ENCODE measurements at regions not wholly inside any gene's neighbourhood (a gene's known extent, or its start where the extent isn't known, plus 50 kb on each side); places are given as distances from the start of the nearest gene placed in this dataset.
"Not testable (repeated sequence)": the region's sequence is repeated elsewhere in the genome, so short reads cannot be mapped to it uniquely, and the experiment has no call there.

DNA sequence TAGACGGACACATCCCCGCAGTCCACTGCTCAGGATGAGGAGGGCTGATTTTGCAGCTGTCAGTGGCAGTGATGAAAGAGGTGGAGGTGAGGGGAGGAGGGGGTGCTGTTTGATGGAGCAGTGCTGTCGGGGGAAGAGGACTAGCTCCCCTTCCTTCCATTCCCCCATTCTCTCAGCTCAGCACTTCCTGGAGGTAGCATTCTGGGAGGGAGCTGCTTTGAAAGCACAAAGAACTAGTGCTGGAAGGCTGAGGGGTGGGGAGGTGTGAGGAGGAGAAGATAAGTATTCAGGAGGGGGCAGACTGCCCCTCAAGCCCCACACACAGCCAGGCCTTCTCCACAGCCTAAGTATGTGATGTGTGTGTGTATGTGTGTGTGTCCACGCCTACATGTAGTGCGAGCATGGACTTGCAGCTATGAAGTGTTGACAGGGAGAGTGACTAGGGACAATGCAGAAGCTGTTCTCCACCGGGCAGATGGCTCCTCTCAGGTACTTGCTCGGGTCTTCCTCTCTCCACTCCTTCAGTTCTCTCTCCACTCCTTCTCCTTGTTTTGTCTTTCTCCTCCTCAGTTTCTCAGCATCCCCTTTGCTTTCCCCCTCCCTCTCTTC, 65.5 kb upstream of the HSPA9 start:
- Histone ChIP-seq H3K9me3 (ENCODE audit: insufficient read depth, low read length) (no peaks in the 10 kb centered on the region), H3K36me3 (ENCODE audit: insufficient read depth, insufficient read length, low read length) (no peaks in the 10 kb centered on the region), H3K9ac (ENCODE audit: insufficient read length, low read depth) (no peak overlapping the region), H3K4me1 (ENCODE audit: insufficient read depth, insufficient read length) (peaks cover 9% of the 10 kb centered on the region), H3K4me3 (ENCODE audit: insufficient read length, low read depth) (no peak overlapping the region), H3K27me3 (ENCODE audit: insufficient read depth, insufficient read length) (no peaks in the 10 kb centered on the region)
- DNase-seq (ENCODE audit: low read depth, low spot score): no peak
- no peak for TF ChIP-seq ZNF274 (IDR thresholded peaks at IDR 0.05; ENCODE audit: low read depth, low read length)
- TF ChIP-seq SUZ12 (IDR thresholded peaks at IDR 0.05; ENCODE audit: extremely low read depth, insufficient read depth, insufficient read length): no peak
- no peak for TF ChIP-seq YY1 (IDR thresholded peaks at IDR 0.05; ENCODE audit: insufficient read depth, insufficient read length)

DNA sequence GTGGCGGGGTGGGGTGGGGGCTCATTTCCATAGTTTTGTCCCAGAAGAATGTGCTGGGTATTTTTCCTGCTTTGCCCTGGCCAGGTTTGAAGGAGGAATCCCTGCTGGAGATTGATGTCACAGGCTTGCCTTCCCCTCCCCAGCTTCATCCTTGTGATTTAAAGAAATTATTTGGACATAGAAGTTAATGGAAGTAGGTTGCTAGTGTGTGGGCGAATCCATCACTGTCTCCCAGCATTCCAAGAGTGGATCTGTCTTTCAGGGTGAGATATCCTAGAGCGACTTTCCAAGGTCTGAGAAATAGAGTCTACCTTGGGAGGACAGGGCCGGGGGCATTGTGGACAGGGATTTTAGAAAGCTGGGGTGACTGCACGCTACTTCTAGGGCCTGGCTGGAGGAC, 64.9 kb upstream of the HSPA9 start:
- no peaks in the 10 kb centered on the region for H3K27me3 ChIP-seq (ENCODE audit: insufficient read depth, insufficient read length)
- no peaks in the 10 kb centered on the region for H3K36me3 ChIP-seq (ENCODE audit: insufficient read depth, insufficient read length, low read length)
- H3K9me3 ChIP-seq (ENCODE audit: insufficient read depth, low read length): no peaks in the 10 kb centered on the region
- H3K4me3 ChIP-seq (ENCODE audit: insufficient read length, low read depth): no peak overlapping the region
- DNase-seq (ENCODE audit: low read depth, low spot score): no peak
- peaks cover 12% of the 10 kb centered on the region for H3K4me1 ChIP-seq (ENCODE audit: insufficient read depth, insufficient read length)
- no peak for TF ChIP-seq SUZ12 (IDR thresholded peaks at IDR 0.05; ENCODE audit: extremely low read depth, insufficient read depth, insufficient read length)
- TF ChIP-seq ZNF274 (IDR thresholded peaks at IDR 0.05; ENCODE audit: low read depth, low read length): no peak
- no peak for TF ChIP-seq YY1 (IDR thresholded peaks at IDR 0.05; ENCODE audit: insufficient read depth, insufficient read length)
- no peak overlapping the region for H3K9ac ChIP-seq (ENCODE audit: insufficient read length, low read depth)

DNA sequence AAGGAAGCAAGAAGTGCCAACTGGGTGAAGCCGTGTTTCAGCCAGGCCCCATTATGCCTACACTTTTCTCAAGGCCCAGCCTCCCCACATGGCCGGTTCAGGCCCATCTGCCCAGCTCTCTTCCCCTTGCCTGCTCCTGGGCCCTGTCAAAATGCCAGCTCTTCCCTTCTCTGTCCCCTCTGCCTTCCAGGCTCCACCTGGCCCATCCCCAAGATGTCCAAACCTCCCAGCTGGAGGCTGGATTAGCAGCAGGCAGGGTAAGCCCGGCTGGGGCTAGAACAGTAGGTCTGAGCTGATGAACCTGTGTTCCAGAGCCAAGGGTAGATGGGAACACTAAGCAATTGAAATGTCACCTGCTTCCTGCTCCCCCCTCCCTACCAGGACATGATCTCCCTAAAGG, 64.1 kb upstream of the HSPA9 start:
- Histone ChIP-seq H3K27me3 (ENCODE audit: insufficient read depth, insufficient read length) (no peaks in the 10 kb centered on the region), H3K36me3 (ENCODE audit: insufficient read depth, insufficient read length, low read length) (no peaks in the 10 kb centered on the region)

DNA sequence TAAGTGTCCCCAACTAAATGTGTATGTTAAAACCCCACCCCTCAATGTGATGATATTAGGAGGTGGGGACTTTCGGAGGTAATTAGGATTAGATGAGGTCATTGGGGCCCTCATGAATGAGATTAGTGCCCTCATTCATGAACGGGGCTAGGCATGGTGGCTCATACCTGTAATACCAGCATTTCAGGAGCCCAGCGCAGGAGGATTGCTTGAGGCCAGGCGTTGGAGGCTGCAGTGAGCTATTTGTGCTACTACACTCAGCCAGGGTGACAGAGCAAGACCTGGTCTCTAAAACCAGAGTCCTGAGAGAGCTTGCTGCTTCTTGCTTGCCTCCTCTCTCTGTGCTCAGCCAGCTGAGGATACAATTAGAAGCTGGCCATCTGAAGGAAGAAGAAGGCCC, 62.1 kb upstream of the HSPA9 start:
- TF ChIP-seq SUZ12 (IDR thresholded peaks at IDR 0.05; ENCODE audit: extremely low read depth, insufficient read depth, insufficient read length): no peak
- TF ChIP-seq ZNF274 (IDR thresholded peaks at IDR 0.05; ENCODE audit: low read depth, low read length): no peak
- TF ChIP-seq YY1 (IDR thresholded peaks at IDR 0.05; ENCODE audit: insufficient read depth, insufficient read length): no peak

More for the DNA sequence above, 64.1 kb upstream of the HSPA9 start:
- DNase-seq (ENCODE audit: low read depth, low spot score): no peak
- no peak for TF ChIP-seq SUZ12 (IDR thresholded peaks at IDR 0.05; ENCODE audit: extremely low read depth, insufficient read depth, insufficient read length)
- TF ChIP-seq YY1 (IDR thresholded peaks at IDR 0.05; ENCODE audit: insufficient read depth, insufficient read length): no peak
- TF ChIP-seq ZNF274 (IDR thresholded peaks at IDR 0.05; ENCODE audit: low read depth, low read length): no peak
- H3K9ac ChIP-seq (ENCODE audit: insufficient read length, low read depth): no peak overlapping the region
- no peak overlapping the region for H3K4me3 ChIP-seq (ENCODE audit: insufficient read length, low read depth)
- no peaks in the 10 kb centered on the region for H3K9me3 ChIP-seq (ENCODE audit: insufficient read depth, low read length)
- peaks cover 12% of the 10 kb centered on the region for H3K4me1 ChIP-seq (ENCODE audit: insufficient read depth, insufficient read length)

DNA sequence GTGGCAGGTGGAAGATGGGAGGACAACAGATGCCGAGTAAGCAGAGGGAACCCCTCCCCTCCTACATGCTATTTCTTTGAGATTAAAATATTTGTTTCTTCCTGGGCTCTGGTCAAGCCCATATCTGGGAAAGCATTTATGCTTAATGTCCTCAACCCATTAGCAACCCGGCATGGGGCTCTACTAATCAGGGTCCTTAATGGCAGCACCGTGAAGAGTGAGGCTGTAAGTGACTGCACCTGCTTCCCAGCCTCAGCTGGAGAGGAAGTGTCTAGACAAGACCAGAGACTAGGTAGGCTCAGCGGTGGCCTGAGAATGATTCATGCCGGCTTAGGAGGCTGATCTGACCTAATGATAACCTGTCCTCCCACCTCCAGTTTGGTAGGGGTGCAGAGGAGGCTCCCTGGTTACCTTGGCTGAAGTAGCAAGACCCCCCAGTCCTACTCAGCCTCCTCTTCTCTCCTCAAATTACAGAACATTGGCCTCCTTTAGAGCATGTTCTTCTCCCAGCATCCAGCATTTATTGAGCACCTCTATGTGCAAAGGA, 61.3 kb upstream of the HSPA9 start:
- no peak for DNase-seq (ENCODE audit: low read depth, low spot score)
- Histone ChIP-seq H3K27me3 (ENCODE audit: insufficient read depth, insufficient read length) (no peaks in the 10 kb centered on the region), H3K9ac (ENCODE audit: insufficient read length, low read depth) (no peak overlapping the region), H3K36me3 (ENCODE audit: insufficient read depth, insufficient read length, low read length) (no peaks in the 10 kb centered on the region), H3K4me1 (ENCODE audit: insufficient read depth, insufficient read length) (peaks cover 7% of the 10 kb centered on the region), H3K4me3 (ENCODE audit: insufficient read length, low read depth) (no peak overlapping the region), H3K9me3 (ENCODE audit: insufficient read depth, low read length) (no peaks in the 10 kb centered on the region)
- no peak for TF ChIP-seq YY1 (IDR thresholded peaks at IDR 0.05; ENCODE audit: insufficient read depth, insufficient read length)

More for the DNA sequence above, 62.1 kb upstream of the HSPA9 start:
- H3K4me3 ChIP-seq (ENCODE audit: insufficient read length, low read depth): no peak overlapping the region
- H3K27me3 ChIP-seq (ENCODE audit: insufficient read depth, insufficient read length): no peaks in the 10 kb centered on the region
- H3K9me3 ChIP-seq (ENCODE audit: insufficient read depth, low read length): no peaks in the 10 kb centered on the region
- H3K36me3 ChIP-seq (ENCODE audit: insufficient read depth, insufficient read length, low read length): no peaks in the 10 kb centered on the region
- DNase-seq (ENCODE audit: low read depth, low spot score): no peak
- peaks cover 9% of the 10 kb centered on the region for H3K4me1 ChIP-seq (ENCODE audit: insufficient read depth, insufficient read length)
- no peak overlapping the region for H3K9ac ChIP-seq (ENCODE audit: insufficient read length, low read depth)

DNA sequence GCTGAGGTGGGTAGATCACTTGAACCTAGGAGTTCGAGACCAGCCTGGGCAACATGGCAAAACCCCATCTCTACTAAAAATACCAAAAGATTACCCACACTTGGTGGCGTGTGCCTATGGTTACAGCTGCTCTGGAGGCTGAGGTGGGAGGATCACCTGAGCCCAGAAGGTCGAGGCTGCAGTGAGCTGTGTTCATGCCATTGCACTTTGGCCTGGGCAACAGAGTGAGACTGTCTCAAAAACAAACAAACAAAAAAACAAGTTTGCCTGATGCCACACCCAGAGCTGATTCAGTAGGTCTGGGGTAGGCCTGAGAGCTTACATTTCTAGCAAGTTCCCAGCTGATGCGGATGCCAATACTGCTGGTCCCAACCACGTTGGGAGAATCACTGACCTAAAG, 60.5 kb upstream of the HSPA9 start:
- no peak for DNase-seq (ENCODE audit: low read depth, low spot score)

DNA sequence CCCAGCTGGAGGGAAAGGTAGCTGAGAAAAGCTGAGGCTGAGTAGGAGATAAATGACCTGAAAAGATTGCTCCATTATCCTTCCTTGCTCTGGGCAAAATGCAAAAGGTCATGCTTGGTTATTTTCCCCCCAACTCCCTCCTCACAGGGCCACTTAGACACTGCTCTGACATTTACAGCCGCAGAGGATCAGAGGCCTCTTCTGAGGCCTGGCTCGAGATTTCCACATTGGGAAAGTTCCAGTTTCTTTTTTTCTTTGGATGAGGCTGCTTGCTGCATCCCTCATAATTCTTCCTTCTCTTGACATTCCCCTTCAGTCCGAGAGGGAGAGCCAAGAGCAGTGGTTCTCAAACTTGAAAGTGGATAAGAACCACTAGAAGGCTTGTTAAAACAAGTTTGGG, 60.1 kb upstream of the HSPA9 start:
- DNase-seq (ENCODE audit: low read depth, low spot score): no peak
- H3K4me3 ChIP-seq (ENCODE audit: insufficient read length, low read depth): no peak overlapping the region
- TF ChIP-seq ZNF274 (IDR thresholded peaks at IDR 0.05; ENCODE audit: low read depth, low read length) (no peak), YY1 (IDR thresholded peaks at IDR 0.05; ENCODE audit: insufficient read depth, insufficient read length) (no peak), SUZ12 (IDR thresholded peaks at IDR 0.05; ENCODE audit: extremely low read depth, insufficient read depth, insufficient read length) (no peak)

More for the DNA sequence above, 60.5 kb upstream of the HSPA9 start:
- Histone ChIP-seq H3K36me3 (ENCODE audit: insufficient read depth, insufficient read length, low read length) (no peaks in the 10 kb centered on the region), H3K9me3 (ENCODE audit: insufficient read depth, low read length) (no peaks in the 10 kb centered on the region), H3K4me1 (ENCODE audit: insufficient read depth, insufficient read length) (peaks cover 3% of the 10 kb centered on the region), H3K27me3 (ENCODE audit: insufficient read depth, insufficient read length) (no peaks in the 10 kb centered on the region), H3K4me3 (ENCODE audit: insufficient read length, low read depth) (no peak overlapping the region), H3K9ac (ENCODE audit: insufficient read length, low read depth) (no peak overlapping the region)
- no peak for TF ChIP-seq ZNF274 (IDR thresholded peaks at IDR 0.05; ENCODE audit: low read depth, low read length)
- no peak for TF ChIP-seq YY1 (IDR thresholded peaks at IDR 0.05; ENCODE audit: insufficient read depth, insufficient read length)
- no peak for TF ChIP-seq SUZ12 (IDR thresholded peaks at IDR 0.05; ENCODE audit: extremely low read depth, insufficient read depth, insufficient read length)

DNA sequence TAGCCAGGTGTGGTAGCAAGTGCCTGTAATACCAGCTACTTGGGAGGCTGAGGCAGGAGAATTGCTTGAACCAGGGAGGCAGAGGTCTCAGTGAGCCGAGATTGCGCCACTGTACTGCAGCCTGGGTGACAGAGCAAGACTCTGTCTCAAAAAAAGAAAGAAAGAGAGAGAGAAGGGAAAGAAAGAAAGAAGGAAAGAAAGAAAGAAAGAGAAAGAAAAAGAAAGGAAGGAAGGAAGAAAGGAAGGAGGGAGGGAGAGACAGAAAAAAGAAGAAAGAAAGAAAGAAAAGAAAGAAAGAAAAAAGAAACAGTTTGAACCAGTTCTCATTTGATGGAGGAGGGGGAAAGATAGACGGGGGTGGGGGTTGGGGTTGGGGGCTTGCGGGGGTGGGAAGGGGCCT, 59.6 kb upstream of the HSPA9 start:
- H3K27me3 ChIP-seq (ENCODE audit: insufficient read depth, insufficient read length); H3K9me3 ChIP-seq (ENCODE audit: insufficient read depth, low read length); H3K4me3 ChIP-seq (ENCODE audit: insufficient read length, low read depth); H3K9ac ChIP-seq (ENCODE audit: insufficient read length, low read depth); H3K4me1 ChIP-seq (ENCODE audit: insufficient read depth, insufficient read length); DNase-seq (ENCODE audit: low read depth, low spot score); H3K36me3 ChIP-seq (ENCODE audit: insufficient read depth, insufficient read length, low read length): not testable (repeated sequence)

More for the DNA sequence above, 60.1 kb upstream of the HSPA9 start:
- H3K4me1 ChIP-seq (ENCODE audit: insufficient read depth, insufficient read length): peaks cover 3% of the 10 kb centered on the region
- no peak overlapping the region for H3K9ac ChIP-seq (ENCODE audit: insufficient read length, low read depth)
- H3K27me3 ChIP-seq (ENCODE audit: insufficient read depth, insufficient read length): no peaks in the 10 kb centered on the region
- no peaks in the 10 kb centered on the region for H3K9me3 ChIP-seq (ENCODE audit: insufficient read depth, low read length)
- H3K36me3 ChIP-seq (ENCODE audit: insufficient read depth, insufficient read length, low read length): no peaks in the 10 kb centered on the region

Measured in NT2/D1 (cell line).